ENCODE measurements at regions not wholly inside any gene's neighbourhood (a gene's known extent, or its start where the extent isn't known, plus 50 kb on each side); places are given as distances from the start of the nearest gene placed in this dataset.

DNA sequence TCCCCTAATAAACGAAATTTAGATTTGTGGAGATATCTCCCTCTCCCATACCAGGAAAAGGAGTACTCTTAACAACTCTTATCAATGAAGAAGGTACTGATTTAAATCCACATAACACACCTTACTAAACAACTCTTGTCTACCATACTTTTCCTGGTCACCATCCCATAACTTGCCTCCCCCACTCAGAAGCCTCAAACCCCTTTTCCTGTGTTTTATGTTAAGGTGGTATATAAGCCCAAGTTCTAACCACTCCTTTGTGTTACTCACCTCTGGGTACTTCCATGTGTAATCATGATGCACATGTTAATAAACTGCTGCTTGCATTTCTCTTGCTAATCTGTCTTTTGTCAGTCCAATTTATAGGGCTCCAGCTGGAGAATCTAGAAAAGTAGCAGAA lies 330.7 kb downstream of the CD83 start:
- DNase-seq (ENCODE audit: low spot score in 2 of 2): no peak
- TF ChIP-seq, protein P1, sequence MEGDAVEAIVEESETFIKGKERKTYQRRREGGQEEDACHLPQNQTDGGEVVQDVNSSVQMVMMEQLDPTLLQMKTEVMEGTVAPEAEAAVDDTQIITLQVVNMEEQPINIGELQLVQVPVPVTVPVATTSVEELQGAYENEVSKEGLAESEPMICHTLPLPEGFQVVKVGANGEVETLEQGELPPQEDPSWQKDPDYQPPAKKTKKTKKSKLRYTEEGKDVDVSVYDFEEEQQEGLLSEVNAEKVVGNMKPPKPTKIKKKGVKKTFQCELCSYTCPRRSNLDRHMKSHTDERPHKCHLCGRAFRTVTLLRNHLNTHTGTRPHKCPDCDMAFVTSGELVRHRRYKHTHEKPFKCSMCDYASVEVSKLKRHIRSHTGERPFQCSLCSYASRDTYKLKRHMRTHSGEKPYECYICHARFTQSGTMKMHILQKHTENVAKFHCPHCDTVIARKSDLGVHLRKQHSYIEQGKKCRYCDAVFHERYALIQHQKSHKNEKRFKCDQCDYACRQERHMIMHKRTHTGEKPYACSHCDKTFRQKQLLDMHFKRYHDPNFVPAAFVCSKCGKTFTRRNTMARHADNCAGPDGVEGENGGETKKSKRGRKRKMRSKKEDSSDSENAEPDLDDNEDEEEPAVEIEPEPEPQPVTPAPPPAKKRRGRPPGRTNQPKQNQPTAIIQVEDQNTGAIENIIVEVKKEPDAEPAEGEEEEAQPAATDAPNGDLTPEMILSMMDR (IDR thresholded peaks at IDR 0.05): no peak
- no peaks in the 10 kb centered on the region for H3K36me3 ChIP-seq
- intact Hi-C loops (cut with DNase I): no loop called here
- H3K27ac ChIP-seq: no peak overlapping the region
- no peaks in the 10 kb centered on the region for H3K9me3 ChIP-seq
- H3K4me3 ChIP-seq: no peak overlapping the region
- H3K4me1 ChIP-seq: no peaks in the 10 kb centered on the region
- no peaks in the 10 kb centered on the region for H3K27me3 ChIP-seq

DNA sequence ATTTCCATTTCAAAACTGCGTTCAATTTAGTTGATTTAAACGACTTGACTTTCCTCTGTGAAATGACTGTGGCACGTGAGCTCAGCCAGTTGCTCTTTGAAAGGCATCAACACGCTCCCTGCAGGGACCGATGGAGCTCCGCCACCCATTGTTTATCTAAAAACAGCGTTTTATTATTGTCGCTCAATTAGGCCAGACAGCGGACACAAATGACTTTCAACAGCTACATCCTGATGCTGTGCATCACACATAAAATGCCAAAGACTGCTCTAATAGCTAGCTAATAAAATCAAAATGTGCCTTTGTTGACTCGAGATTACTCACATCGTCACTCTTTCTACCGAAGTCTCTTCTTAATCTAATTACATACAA lies 332.5 kb downstream of the CD83 start:
- Histone ChIP-seq H3K27me3 (no peaks in the 10 kb centered on the region), H3K4me3 (no peak overlapping the region), H3K27ac (no peak overlapping the region), H3K9me3 (no peaks in the 10 kb centered on the region), H3K36me3 (no peaks in the 10 kb centered on the region), H3K4me1 (peaks cover 0 to under 1% of the 10 kb centered on the region in 2 donors)
- intact Hi-C loops (cut with DNase I): no loop called here
- TF ChIP-seq, protein P1 (IDR thresholded peaks at IDR 0.05): no peak
- no peak for DNase-seq (ENCODE audit: low spot score in 2 of 2)

DNA sequence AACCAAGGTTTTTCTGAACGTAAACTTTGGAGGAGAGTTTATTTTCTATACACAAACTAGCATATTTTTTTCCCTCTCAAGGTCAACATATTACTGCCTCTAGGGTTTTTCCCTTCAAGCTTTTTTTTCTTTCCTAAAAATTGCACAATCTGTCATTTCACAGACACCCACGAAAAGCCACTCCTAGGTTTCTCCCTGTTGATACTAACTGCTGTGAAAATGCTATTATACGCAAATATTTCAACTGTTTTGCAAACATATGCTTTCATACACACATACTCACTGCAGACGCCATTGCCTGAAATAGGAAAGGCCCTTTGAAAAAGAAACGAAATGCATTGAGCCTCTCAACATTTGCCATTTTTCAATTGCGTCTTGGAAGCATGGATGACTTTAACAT lies 333.0 kb downstream of the CD83 start:
- Histone ChIP-seq H3K27me3 (no peaks in the 10 kb centered on the region), H3K36me3 (no peaks in the 10 kb centered on the region), H3K4me1 (peaks cover 0 to 4% of the 10 kb centered on the region in 2 donors), H3K4me3 (no peak overlapping the region), H3K27ac (no peak overlapping the region), H3K9me3 (no peaks in the 10 kb centered on the region)
- TF ChIP-seq, protein P1 (IDR thresholded peaks at IDR 0.05): no peak
- DNase-seq (ENCODE audit: low spot score in 2 of 2): no peak
- intact Hi-C loops (cut with DNase I): no loop called here

DNA sequence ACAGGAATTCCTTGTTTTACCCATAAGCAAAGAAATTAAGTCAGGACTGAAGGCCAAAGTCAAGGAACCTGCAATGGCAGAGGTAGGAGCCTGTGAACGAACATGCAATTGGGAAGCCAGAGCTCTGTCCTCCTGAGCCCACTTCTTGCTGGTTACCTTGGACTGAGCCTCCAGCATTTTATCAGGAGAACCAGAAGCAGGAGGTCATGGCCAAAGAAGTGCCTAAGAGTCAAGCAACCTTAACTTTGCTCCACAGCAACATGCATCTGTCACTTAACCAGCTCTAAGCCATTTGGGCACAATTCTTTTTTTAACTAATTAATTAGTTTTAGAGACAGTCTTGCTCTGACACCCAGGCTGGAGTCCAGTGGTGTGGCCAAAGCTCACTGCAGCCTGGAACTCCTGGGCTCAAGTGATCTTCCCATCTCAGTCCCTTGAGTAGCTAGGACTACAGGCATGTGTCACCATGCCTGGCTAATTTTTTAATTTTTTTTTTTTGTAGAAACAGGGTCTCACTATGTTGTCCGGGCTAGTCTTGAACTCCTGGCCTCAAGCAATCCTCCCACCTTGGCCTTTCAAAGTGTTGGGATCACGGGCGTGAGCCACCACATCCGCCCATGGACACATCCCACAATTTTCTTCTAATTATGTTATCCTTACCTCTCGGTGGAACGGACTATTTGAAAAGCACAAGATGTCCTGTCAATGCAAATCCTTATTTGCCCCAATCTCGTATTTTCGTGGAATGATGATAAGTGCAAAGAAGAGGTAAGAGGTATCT lies 334.2 kb downstream of the CD83 start:
- intact Hi-C loops (cut with DNase I): no loop called here
- no peaks in the 10 kb centered on the region for H3K36me3 ChIP-seq
- H3K4me1 ChIP-seq: peaks cover 0 to 8% of the 10 kb centered on the region in 2 donors
- H3K27ac ChIP-seq: no peak overlapping the region
- H3K27me3 ChIP-seq: no peaks in the 10 kb centered on the region
- no peak for DNase-seq (ENCODE audit: low spot score in 2 of 2)
- TF ChIP-seq, protein P1 (IDR thresholded peaks at IDR 0.05): no peak
- H3K4me3 ChIP-seq: no peak overlapping the region
- no peaks in the 10 kb centered on the region for H3K9me3 ChIP-seq

DNA sequence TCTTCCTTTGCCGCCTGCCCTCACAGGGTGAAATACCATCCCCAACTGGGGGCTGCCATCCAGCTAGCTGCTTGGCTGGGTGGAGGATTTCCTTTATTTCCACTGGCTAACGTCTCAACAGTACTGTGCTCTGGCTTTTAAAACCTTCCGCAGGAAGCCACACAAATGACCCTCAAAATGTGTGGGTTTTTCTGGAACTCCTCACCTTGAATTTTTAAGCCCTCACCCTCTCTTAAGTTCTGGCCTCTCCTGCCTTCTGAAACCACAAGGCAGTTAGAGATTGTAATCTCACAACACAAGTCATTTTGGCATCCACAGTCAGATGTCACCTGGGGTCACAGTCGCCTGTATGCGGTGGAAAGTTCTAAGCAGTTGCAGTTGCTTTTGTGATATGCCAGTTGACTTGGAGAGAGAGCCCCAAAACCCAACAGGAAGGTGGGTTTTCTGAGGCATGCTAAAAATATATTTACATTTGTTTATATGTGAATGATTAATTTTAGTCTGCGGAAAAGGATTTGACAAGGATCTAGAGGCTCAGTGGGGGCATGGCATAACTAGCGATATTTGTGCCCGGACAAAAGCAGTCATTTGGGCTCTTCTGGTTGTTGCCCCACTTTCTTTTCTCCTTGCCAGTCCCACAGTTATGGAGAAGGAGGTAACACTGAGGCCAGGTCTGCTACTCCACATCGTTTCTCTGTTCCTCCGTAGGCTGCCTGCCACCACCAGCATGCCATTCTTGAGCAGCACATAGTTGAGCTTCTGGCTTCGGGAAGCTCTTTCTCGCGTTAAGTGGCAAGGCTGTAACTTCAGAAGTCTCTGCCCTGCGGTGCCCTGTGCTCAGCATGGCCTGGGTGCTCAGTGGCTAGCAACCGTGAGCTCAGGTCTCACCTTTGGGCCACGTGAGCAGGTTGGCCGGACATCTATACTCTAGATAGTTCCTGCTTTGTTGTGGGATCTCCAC lies 335.3 kb downstream of the CD83 start:
- Histone ChIP-seq H3K9me3 (no peaks in the 10 kb centered on the region), H3K27me3 (no peaks in the 10 kb centered on the region), H3K27ac (no peak overlapping the region), H3K36me3 (no peaks in the 10 kb centered on the region), H3K4me3 (no peak overlapping the region), H3K4me1 (peaks cover 0 to 8% of the 10 kb centered on the region in 2 donors)
- TF ChIP-seq, protein P1 (IDR thresholded peaks at IDR 0.05): no peak
- DNase-seq (ENCODE audit: low spot score in 2 of 2): no peak
- intact Hi-C loops (cut with DNase I): no loop called here
